Lung microvascular endothelial cell (primary cell): ENCODE measurements at regions not wholly inside any gene's neighbourhood (a gene's known extent, or its start where the extent isn't known, plus 50 kb on each side); places are given as distances from the start of the nearest gene placed in this dataset.

Experiments used
- DNase-seq, 2 donors: peaks; one replicate each; pipeline versions ENCODE4 v3.0.0 to v3.0.0-alpha.2; 2010; ENCODE audit warnings: low read depth in 2 of 2

DNA sequence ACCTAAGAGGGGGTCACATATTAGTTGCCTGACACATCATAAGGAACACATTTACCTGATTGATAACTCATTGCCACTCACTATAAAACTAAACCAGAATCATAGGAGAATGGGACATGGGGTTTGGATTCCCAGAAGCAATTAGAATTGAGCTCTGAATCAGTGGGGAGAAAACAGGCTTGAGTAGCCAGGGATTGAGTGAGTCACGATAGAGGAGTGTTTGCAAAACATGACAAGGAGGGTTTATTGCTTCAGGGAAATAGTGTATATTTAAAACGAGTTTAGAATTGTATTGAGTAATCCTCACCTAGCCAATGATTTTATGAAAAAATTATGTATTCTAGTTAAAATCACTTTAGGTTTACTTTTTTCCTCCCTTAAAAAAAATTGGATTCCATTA is 101.1 kb upstream of the THRB start:
- no peak for DNase-seq

DNA sequence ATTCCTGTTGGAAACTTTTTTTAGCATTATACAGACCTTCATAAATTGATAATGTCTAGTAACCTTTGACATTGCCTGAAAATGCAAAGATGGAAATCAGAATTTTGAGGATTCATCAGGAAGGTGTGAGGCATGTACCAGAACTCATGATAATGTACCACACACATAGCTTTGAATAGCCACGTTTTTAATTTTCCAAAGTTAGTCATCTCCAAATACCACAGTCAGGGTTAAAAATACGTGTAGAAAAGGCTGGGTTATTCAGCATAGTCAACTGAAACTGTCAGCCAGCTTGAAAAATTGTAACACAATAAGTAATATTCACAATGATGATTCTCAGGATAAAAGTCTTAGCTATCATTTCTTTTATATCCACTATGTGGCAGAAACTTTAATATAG is 102.0 kb upstream of the THRB start:
- no peak for DNase-seq

DNA sequence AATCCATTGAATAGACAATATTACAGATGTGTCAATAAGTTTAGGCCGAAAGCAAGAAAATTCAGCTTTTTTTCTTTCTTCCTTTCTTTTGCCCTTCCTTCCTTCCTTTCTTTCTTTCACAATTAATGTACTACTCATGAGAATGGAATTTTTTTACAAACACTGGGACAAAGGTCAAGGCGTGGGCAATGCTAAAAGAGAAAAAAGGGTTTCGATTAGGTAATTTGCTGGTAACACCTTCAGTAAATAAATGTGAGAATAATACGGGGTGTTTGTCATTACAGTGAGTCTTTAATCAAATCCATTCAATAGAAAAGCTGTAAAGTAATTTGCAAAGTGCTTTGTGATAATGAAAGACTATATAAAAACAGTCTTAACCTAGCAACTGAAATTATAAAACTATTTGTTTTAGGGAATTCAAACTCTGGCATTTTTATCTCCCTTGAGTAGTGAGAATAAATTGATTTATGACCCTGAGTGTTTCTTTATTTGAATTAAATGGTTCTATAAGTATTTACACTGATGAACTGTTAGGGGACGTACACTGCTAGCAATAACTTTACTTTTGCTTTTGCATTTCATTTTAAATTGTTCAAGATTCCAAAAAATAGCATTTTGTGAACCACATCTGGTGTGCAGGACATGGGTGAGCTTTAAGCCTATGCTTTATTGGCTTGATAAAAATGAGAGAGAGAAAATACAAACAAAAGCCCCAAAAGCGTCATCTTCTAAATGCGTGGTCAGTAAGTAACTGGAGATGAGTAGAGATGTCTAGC is 104.2 kb upstream of the THRB start:
- peak; percentile 25 to 51 for DNase-seq

DNA sequence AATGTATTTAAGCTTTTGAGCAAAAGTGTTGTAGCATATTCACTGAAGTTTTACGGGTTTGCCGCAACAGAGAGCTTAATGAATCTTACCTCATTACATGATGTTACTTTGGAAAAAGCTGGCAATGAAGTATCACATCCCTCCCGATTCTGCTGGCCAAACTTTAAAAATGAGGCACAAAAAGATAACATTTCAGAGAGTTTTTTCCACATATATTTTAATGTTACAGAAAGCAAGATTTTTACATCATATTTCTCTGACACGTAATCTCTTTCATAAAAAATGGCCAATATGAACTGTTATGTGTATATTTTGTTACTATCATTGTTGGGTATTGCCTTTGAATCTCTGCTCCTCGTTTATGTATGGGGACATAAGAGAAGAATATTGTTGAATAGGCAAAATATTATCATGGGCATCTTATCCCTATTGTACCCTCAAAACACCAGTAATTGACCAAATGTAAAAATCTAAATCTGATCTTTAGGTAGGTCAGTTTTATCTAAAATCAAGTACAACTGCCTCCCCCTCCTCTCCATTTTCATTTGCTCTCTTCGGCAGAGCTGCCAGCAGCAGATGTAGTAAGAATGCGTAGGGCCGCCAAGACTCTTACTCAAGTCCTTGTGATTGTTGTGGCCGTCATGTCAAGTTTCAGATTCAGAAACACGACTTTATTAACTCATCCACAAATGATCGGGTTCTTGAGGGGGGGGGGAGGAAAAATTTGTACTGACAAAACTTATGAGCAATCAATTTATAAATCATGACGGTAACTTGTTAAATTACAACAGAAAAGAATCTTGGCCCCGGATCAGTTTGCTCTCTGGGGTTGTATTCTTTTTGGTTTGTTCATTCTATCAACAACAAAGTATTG is 106.7 kb upstream of the THRB start:
- DNase-seq, result no peak

DNA sequence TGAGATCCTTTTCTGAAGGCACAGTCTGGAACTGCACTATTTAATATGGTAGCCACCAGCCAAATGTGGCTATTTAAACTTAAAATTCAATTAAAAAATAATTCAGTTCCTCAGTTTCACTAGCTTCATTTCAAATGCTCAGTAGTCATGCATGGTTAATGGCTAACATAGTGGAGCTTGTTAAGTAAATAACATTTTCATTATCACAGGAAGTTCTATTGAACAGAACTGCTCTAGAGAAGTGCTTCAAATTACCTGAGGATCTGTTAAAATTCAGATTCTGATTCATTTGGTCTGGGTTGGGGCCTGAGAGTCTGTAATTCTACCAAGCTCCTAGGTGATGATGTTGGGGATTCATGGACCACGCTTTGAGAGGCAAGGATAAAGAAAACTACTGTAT is 109.6 kb upstream of the THRB start:
- DNase-seq, result no peak

DNA sequence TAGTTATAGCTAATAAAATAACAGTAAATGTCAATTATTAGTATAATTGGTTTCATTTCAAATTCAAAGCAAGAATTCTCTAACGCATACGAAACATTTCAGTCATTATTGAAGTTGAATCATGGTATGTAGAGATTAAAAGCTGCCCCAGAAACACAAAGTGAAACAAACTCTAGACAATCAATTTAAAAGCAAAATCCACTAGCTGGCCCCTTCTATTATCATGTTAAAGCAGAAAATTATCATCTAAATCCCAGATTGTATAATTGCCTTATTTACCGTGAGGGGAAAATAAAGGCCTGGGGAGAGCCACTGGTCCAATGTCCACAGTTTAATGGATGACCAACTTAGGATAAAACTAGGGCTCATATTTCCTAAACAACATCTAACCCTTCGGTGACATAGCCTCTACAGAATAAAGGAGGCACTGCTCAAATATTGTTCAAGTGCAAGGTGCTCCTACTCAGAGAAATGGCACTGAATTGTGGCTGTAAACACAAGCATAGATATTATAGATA is 110.9 kb upstream of the THRB start:
- no peak for DNase-seq

DNA sequence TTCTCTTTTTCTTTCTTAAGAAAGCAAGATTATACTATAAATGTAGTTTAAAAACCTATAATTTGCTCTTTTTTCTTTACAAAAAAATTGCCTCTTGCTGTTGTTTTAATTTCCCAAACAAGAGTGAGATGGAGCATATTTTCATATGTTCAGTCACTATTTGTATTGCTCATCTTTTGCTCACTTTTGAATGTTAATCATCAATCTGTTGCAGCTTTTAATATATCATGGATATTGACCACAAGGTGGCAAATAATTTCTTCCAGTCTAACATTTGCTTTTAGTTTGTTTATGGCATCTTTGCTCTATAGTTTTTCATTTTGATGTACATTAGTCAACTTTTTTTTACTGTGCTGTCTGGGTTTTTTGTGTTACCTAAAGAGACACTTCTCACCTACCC is 112.6 kb upstream of the THRB start:
- DNase-seq, result no peak

DNA sequence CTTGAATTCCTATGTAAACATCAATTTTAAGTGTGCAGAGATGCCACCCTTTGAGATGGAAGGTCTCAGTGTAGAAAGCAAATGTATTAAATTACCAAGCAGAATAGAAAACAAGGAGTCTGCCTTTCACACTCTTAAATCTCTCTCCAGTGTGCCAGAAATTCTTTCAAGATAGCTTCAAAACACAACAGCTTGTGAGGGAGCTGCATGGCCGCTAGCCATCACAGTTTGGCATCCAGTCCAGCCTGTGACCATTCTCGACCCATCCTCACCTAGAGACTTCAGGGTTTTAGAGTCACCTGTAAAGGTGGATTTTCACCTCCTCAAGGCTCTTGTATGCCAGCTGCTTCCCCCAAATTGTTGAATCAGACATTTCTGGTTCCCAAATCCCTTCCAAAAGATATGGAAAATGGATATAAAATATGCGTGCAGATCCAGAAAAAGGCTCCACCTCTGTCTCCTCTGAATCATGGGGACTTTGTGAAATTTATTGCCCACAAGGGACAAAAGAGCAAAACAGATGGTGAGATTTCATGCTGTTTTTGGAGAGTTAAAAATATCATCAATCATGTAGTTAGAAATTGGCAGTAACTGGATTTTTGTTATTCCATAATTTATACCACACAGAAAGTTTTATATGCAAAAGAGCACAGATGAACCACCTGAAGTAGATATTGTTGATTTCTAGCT is 114.2 kb upstream of the THRB start:
- DNase-seq, result no peak

DNA sequence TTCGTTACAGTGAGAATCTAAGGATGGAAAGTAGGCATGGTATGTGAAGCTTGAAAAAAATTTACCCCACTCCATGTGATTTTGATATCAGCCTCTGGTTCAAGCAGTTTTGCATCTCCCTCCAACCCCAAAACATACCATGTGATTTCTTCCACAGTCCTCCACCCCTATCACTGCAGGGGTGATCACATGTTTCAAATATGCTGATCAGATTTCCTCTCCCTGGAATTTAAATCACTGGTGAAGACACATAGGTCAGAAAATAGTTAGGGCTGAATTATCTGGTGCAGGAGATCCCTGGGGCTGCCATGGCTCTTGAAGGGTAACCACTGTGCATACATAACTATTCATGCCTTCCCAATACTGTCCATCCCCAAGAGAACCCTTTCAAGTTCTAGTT is 119.7 kb upstream of the THRB start:
- DNase-seq, result no peak

DNA sequence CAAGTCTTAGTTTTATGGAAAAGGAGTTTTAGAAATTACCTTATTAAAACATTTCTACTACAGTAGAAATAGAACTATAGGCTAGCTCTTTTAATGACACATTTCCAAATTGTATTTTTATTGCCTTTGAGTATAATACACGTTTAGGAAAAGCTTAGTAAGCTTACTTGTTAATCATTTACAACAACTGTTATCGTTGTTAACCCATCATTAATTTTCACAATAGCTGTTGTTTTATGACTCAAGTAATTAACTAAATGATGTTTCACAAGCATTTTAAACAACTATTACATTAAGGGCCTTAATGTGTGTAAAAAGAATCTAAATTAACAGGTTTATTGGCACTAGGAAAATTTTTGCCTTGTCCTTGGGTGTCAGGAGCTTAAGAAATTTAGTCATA is 120.5 kb upstream of the THRB start:
- no peak for DNase-seq

DNA sequence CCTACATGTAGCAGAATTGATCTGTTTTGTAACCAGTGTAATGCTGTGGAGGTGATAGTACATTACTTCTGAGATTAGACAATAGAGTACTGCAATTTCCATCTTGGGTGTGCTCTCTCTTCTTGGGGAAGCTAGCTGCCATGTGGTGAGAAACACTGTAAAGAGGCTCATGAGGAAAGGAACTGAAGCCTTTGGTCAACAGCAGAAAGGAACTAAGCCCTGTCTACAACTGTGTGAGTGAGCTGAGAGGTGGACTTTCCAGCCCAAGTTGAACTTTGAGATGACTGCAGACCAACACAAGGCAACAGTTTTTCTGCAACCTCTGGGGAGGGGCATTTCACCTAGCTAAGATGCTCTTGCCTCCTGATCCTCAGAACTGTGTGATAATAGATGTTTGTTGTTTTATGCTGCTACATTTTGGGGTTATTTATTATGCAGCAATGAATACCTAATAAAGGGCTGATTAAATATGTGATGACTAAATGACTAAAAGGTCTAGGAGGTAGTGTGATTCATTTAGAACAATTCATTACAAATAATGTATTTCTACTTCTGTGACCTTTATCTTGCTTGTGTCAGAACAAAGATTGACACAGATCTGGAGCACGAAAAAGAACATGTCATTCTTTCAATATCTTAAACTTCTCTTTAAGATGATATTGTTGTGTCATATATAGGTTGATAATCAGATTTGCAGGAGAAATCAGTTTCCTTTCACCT is 121.6 kb upstream of the THRB start:
- no peak for DNase-seq

DNA sequence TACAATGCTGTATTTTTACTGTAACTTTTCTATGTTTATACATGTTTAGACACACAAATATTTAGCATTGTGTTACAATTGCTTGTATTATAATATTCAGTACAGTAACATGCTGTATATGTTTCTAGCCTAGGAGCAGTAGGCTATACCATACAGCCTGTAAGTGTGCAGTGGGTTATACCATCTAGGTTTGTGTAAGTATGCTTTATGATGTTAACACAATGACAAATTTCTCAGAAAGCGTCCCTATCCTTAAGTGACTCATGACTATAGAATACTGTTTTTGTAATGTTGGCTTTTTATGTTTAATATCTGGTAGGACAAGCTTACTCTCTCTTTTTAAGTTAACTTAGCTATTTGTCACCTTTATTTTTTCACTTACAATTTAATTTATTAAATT is 127.5 kb upstream of the THRB start:
- no peak for DNase-seq

DNA sequence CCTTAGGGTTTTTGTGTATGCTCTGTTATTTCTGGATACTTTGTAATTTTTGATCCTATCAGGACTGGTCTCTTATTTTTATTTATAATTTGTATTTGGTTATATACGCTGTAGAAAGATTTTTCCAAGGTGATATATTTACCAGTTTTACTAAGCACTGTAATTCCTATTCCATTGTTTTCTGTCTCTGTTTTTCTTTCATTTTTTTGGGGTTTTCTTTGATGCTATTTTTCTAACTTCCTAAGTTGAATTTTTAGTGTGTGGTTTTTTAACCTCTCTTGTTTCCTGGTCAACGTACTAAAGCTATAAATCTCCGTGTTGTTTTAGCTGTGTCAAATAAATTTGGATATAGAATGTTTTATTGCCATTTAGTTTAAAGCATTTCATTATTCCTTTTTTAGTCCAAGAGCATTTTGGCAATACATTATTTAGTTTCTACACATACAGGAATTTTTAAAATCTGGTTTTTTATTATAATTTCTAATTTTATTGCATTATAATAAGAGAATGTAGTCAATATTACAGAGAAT is 128.1 kb upstream of the THRB start:
- peak in 1 of 2 donors; percentile 57 for DNase-seq

DNA sequence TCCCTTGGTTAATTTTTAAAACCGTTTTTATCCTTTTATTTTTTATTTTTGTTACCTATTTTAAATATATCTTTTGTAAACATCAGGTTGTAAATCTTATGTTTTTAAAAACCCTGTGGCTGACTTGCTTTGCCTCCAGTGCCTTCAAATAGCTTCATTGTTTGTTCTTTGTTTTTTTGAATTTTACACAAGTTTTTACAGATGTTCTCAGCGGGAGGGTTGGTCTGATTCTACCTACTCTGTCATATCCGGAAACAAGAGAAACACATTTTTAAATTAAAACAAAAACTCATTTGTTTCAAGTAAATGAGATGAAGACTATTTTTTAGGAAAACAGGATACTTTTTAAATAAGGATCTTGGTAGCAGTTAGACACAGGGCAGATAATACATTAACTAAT is 129.0 kb upstream of the THRB start:
- no peak for DNase-seq

DNA sequence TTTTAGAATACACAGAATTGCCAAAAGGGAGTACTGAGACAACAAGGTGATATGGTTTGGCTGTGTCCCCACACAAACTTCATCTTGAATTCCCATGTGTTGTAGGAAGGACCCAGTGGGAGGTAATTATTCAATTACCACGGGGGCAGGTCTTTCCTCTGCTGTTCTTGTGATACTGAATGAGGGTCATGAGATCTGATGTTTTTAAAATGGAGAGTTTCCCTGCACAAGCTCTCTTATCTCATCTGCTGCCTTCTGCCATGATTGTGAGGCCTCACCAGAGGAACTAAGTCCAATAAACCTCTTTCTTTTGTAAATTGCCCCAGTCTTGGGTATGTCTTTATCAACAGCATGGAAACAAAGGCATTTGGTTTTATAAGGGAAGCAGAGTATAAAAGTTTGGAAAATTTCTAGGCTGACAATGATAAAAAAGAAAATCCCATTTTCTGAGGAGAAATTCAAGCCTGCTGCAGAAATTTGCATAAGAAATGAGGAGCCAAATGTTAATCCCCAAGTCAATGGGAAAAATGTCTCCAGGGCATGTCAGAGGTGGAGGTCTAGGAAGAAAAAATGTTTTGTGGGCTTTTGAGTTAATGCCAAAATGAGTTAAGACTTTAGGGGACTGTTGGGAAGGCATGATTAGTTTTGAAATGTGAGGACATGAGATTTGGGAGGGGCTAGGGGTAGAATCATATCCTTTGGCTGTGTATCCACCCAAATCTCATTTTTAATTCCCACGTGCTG is 130.5 kb upstream of the THRB start:
- no peak for DNase-seq

DNA sequence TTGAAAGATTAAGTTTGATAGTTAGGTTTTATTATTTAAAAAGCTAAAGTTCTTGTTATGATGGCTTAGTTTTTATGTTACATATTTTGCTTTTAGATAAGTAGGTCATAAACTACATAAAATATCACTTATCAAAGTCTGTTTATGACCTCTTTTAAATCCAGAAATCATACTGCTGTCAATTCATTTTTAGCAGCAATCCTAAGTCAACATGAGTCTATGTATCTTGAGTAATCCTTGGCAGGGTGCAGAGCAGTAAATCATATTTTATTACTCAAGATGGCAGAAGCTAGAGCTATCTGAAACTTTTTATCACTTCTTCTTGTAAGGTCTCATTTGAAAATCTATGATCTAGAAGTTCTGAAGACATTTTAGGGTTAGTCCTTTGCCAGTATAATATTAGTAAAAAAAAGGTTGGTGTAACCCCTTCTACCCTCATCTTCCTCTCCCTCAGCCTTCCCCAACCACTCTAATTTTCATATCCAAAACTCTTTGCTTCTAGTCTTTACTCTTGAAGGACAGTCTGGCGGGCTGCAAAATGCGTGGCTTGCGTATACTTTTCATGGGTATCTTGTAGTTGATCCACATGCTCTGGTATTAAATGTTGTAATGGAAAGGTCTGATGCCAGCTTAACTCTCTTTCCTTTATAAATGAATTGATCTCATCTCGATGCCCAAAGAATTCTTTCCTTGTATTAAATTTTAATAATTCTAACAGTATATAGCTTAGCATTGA is 134.0 kb upstream of the THRB start:
- no peak for DNase-seq

DNA sequence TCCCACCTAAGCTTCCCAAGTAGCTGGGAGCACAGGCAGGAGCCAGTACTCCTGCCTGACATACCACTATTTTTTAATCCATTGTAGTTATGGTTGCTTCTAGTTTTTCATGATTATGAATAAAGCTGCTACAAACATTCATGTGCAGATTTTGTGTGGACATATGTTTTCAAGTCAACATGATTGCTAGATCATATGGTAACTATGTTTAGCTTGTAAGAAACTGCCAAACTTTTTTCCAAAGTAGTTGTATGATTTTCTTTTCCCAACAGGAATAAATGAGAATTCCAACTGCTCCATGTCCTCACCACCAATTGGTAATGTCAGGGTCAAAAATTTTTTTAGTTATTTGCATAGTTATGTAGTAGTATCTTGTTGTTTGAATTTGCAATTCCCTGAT is 136.8 kb upstream of the THRB start:
- no peak for DNase-seq

DNA sequence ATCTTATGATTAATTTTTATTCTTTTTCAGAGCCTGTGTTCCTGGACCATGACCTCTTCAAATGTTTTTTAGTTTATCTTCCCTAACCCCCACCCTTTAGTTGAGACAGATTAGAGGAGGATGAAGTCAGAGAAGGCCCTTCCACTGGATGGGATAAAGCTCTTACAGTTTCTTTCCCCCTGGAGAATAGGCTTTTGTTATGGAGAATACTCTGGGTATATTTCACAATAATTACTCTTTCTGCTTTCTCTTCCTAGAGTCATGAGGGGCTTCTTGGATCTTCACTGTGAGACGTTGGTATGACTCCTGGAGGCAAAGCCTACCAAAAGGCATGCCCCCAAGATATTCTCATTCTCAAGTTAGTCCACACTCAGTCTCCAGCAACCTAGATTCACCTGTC is 144.4 kb upstream of the THRB start:
- DNase-seq, result no peak

DNA sequence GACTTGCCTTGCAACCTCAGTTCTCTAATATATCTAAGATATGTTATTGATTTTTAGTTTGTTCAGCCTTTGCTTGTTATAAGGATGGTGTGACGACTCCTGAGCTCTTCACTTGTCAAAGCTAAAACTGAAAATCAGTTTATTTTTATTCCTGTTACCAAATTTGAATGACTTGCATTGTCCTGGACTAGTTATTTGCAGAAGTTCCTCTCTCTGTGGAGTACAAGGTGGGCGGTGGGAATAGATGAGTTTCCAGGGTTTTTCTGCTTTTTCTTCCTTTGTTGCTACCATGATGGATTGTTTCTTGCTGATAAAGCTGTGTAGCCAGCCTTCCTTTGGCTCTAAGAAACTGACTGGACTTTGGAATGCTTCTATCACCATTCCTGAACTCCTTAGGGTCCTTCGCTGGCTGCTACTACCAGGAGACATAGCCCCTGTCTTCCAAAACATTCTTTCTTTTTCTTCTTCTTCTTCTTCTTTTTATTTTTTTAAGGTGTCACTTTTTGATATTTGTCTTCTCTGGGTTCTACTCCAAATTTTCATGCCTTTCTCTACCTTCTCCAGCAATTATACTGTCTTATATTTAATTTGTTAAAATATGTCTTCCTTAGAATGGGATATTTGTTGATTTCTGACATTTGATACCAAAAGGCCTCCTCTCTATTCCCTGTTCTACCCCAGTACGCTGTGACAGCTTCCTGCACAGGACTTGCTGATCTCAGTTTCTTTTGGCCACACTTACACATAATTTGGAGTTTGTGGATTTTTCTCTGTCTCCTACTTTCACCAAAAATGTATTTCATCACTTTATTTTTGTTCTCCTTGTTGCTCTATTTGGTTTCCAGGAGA is 145.1 kb upstream of the THRB start:
- DNase-seq, result no peak
